ENCODE measurements at regions not wholly inside any gene's neighbourhood (a gene's known extent, or its start where the extent isn't known, plus 50 kb on each side); places are given as distances from the start of the nearest gene placed in this dataset.
"Not testable (repeated sequence)": the region's sequence is repeated elsewhere in the genome, so short reads cannot be mapped to it uniquely, and the experiment has no call there.

GRCh38 chr5:91787718-91788117 lies 404.6 kb upstream of the ARRDC3 start:
- no peak for DNase-seq

- DNase-seq: no peak
These were observed 394.6 kb upstream of the ARRDC3 start for GRCh38 chr5:91777671-91778070.

GRCh38 chr5:91776249-91776648 lies 393.1 kb upstream of the ARRDC3 start:
- no peak for DNase-seq

- DNase-seq: no peak
These were observed 387.3 kb upstream of the ARRDC3 start for GRCh38 chr5:91770400-91770799.

- DNase-seq: not testable (repeated sequence)
These were observed 374.3 kb upstream of the ARRDC3 start for GRCh38 chr5:91757383-91757782.

GRCh38 chr5:91754990-91755389 lies 371.9 kb upstream of the ARRDC3 start:
- no peak for DNase-seq

GRCh38 chr5:91744470-91744869 lies 361.4 kb upstream of the ARRDC3 start:
- DNase-seq: not testable (repeated sequence)

GRCh38 chr5:91742550-91742949 lies 359.4 kb upstream of the ARRDC3 start:
- DNase-seq: no peak

- DNase-seq: no peak
These were observed 358.8 kb upstream of the ARRDC3 start for GRCh38 chr5:91741764-91742505.

GRCh38 chr5:91730026-91730425 lies 346.9 kb upstream of the ARRDC3 start:
- DNase-seq: no peak

GRCh38 chr5:91727463-91727862 lies 344.3 kb upstream of the ARRDC3 start:
- no peak for DNase-seq

- no peak for DNase-seq
These were observed 339.8 kb upstream of the ARRDC3 start for GRCh38 chr5:91722736-91723467.

- no peak for DNase-seq
These were observed 329.6 kb upstream of the ARRDC3 start for GRCh38 chr5:91712718-91713117.

GRCh38 chr5:91707521-91707841 lies 324.4 kb upstream of the ARRDC3 start:
- no peak for DNase-seq

GRCh38 chr5:91706785-91707520 lies 323.8 kb upstream of the ARRDC3 start:
- DNase-seq: no peak

GRCh38 chr5:91703128-91703527 lies 320.0 kb upstream of the ARRDC3 start:
- DNase-seq: no peak

GRCh38 chr5:91699429-91699828 lies 316.3 kb upstream of the ARRDC3 start:
- no peak for DNase-seq

- DNase-seq: no peak
These were observed 308.5 kb upstream of the ARRDC3 start for GRCh38 chr5:91691592-91691991.

- no peak for DNase-seq
These were observed 307.8 kb upstream of the ARRDC3 start for GRCh38 chr5:91690921-91691320.

GRCh38 chr5:91687430-91687829 lies 304.3 kb upstream of the ARRDC3 start:
- DNase-seq: no peak

- DNase-seq: no peak
These were observed 301.5 kb upstream of the ARRDC3 start for GRCh38 chr5:91684625-91685024.

GRCh38 chr5:91670563-91670962 lies 287.4 kb upstream of the ARRDC3 start:
- no peak for DNase-seq

- no peak for DNase-seq
These were observed 287.0 kb upstream of the ARRDC3 start for GRCh38 chr5:91670122-91670521.

Data from amygdala (tissue), 56 donors.